ENCODE measurements at regions not wholly inside any gene's neighbourhood (a gene's known extent, or its start where the extent isn't known, plus 50 kb on each side); places are given as distances from the start of the nearest gene placed in this dataset.

DNA sequence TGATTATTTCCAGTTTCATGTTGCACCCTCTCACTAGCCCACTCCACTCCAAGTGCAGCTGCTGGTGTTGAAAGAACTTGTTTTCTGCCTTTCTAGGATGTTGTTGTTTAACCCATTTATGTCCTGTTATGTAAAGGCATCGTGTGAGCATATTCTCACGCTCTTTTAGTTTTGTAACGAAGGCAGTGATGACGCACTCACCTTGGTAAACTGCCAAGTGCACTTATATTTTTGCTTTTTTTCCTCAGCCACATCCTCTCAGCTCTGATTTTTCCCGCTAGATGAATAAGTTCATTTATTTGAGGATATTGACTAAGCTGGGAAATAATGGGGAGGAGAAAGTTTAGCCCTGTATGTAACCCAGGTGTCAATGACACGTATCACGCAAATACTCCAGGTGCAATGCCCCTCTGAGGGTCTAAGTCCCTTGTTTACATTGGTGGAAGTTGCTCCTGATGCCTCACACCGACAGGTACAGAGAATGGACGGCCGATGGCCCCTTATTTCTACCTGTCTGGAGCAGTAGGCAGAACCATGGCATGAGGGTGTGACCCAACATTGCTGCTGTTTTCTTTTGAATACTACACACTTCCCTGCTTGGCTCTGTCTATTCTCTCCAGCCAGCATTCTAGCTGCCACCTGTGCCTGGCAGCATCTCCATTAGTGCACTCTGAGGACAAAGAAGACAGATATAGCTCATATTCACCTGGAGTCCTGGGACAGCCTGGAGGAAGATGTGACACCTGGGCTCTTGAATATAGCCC, 132.7 kb upstream of the SLC24A3 start:
- no peak for DNase-seq

DNA sequence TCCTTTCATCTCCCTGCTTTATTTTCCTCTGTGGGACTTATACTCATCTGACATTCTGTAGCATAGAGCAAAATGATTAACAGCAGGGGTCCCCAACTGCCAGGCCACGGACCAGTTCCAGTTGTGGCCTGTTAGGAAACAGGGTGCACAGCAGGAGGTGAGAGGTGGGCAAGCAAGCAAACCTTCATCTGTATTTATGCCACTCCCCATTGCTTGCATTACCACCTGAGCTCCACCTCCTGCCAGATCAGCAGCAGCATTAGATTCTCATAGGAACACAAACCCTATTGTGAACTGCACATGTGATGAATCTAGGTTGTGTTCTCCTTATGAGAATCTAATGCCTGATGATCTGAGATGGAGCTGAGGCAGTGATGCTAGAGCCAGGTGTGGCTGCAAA, 130.5 kb upstream of the SLC24A3 start:
- no peak for DNase-seq

DNA sequence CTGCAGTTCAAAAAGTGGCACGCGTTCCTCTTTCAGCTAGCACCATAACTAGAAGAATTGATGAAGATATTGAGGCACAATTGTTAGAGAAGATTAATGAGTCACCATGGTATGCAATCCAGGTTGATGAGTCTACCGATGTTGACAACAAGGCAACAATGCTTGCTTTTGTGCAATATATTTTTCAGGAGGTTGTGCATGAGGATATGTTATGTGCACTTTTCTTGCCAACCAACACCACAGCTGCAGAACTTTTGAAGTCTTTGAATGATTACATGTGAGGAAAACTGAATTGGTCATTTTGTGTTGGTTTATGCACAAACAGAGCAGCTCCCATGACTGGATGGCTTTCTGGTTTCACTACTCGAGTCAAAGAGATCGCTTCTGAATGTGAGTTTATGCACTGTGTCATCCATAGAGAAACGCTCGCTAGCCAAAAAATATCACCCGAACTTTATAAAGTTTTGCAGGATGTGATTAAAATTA, 129.3 kb upstream of the SLC24A3 start:
- DNase-seq = no peak

DNA sequence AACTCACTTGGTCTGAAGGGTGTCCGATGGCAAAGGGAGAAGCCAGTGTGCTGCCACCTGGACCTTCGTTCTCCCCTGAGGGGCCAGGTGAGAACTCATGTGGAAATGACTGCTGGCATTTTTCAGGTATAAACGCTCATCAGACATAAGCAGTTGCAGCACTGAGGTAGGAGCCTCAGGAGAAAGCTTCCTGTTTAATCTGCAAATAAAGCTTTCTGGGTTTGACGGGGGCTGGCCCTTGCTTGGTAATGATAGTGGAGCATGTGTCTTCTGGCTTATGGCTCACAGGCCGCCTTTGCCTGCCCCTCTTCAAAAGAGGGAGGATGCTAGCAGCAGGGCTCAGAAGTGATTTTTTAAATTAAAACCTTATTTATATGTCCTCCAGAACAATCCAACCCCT, 122.1 kb upstream of the SLC24A3 start:
- no peak for DNase-seq

DNA sequence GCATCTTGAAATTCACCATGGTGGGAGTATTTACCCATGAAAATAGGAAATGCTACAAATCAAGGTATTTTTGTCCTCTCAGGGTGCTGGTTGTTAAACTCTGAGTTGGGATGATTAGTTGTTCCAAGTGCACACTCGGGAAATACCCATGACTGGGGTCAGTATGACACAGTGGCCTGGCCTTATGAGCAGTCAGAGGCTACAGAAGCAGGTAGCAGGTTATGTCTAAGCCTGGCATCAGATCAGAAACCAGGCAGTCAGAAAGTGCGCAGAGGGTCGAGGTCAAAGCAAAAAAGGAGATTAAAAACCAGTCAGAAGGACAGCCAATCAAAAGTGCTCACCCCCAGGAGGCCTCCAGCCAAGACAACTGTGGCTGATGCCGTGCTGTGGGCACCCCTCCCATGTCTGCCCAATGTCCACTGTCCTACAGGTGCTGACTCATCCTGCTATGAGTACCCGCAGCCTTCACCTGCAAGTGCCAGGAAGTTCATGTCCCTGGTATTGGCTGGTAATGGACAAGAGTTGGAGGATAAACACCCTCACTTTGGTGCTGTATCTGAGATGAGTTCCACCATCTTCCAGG, 117.4 kb upstream of the SLC24A3 start:
- DNase-seq = no peak

DNA sequence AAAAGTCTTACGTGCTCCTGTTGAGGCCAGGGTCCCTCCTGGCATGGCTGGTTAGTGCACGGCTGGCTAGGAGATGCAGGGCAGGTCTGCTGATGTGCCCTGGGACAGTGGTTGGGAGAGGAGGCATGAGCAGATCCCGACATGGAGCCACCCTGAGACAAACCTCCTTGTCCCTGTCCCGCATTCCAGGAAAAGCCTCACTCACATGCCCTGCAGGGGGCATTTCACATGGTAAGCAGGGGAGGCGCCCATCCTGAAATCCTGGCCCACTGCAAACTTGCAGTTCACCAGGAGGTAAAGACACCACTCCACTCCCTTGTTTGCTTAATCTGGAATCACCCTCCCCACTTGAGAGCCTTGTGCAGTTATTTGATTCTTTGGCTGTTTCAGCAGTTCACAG, 116.7 kb upstream of the SLC24A3 start:
- no peak for DNase-seq

DNA sequence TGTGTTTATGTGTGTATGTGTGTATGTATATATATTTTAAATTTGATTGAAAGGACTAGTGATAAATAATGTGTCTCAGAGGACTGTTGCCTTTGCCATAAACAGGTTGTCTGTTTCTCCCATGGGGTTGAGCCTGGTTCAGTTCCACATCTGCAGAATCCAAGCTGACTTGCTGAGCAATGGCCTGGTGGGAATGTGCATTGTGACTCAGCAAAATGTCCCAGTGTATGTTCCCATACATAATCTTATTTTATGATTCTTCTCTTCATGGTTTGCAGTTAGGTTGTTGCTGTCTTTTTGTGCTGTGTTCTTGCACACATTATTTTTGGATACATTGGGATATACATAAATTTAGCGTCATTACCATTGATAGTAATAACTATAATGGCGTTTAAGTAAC, 115.6 kb upstream of the SLC24A3 start:
- DNase-seq = no peak

DNA sequence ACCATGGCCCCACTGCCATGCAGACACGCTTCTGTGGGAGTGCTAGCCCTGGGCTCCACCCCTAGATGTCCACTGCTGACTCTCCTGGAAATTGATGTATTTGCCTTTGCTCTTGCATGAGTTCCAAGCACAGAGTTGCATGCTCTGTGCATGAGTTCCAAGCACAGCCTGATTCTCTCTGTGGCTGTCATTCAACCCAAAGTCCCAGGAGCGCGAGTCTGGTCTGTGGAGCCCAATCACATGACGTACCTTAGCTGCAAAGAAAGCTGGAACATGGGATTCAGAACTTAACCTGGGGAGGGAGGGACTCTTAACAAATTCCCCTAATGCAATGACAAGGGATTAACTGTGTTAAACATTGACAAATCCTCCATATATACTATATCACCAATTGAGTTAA, 114.3 kb upstream of the SLC24A3 start:
- DNase-seq = no peak

DNA sequence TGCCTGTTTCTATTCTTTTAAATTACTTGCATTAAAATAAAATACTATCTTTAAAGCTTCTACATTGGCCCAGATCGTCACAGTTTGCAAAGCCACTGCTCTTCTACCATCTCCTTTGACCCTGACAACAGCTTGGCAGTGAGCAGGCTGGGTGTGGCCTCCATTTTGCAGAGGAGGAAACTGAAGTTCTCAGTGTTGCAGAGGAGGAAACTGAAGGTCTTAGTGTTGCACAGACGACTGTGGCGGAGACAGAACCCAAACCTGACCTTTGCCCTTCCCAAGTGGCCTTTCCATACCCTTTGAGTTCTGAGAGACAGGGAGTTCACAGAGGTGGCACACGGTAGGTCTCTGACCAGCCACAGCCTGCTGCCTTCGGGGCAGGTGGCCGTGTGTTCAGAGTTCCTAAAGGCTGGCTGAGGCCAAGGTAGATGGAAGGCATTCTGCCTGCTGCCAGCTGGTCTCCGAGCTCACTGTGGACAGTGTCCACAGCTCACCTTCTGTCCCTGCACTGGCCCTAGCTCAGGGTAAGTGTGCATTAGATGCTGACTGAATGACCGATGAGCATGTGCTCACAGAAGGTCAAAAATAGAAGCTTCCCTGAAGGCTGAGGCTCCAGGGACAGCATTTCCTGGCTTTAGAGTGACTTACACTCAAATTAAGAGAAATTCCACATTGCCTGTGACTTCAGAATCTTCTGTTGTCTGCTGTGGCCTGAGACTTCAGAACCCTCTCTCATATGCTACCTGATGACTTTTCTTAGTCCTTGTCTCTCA, 113.5 kb upstream of the SLC24A3 start:
- DNase-seq = no peak

DNA sequence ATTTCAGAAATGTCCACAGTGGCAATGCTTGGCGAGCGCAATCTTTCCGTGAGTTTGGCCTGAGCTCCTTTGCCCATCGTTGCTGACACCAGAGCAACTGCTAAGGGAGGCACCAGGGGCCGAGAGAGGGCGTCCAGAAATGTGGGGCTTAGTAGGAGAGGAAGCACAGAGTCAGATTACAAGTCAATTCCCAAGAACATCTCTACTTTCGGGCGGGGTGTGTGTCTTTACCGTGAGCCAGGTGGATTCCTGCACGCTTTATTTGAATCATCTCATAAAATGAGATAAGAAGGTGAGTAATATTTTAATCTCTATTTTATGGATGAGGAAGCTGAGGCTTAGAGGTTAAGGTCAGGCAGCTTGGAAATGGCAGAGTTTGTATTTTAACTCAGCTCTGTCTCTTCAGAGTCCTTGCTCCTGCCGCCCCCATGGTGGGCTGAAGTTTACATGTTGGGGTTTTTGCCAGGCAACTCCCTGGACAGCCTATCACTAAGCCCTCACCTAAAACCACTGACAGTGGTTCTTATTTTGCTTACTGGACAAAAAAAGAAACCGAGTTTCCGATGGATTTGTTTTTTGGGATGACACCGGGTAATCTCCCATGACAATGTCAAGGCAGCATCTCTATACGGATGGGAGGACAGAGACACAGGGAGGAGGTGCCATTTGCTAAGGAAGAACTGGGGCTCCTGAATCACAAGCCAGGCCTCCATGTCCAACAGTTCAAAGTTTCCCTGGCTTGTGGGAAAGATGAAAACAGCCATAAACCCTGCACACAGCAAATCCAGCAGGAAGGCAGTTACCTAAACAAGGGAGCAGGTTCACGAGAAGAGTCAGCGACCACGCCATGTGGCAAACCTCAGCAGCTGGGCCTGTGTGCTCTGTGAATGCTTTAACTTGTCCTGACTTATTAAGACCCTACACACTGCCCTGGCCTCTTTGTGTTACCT, 112.6 kb upstream of the SLC24A3 start:
- no peak for DNase-seq

DNA sequence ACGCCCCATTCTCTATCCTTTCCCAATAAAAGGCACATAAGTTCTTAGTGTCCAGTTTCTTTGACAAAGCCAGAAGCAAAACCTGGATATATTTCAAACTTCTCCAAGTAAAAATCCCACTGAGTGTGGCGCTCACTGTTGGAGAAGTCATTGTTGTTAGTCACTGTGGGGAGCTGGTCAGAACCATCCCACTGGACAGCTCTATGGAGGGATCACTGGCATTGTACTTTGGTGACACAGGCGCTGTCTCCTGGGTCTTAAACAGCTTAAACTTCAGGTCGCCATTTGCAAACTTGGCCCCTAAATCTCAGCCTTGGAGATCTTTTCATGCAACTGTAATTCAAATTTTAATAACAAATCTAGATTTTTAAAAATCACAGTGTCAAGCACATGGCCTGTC, 111.5 kb upstream of the SLC24A3 start:
- no peak for DNase-seq

DNA sequence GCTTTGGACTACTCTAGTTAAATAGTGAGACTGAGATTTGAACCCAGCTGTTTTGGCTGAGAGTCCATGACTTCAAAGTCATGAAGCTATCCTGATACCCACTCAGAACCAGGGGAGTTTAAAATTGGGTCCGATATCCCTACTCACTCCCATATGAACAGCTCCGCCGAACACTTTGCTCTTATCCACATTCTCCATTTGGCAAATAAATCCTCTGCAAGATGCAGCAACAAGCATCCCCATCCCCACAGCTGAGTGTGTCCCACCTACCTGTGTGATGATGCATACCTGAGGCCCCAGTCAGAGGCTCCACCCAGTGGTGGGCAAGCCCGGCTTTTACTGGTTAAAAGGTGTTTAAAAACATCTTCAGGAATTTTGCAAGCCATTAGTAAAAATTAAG, 108.3 kb upstream of the SLC24A3 start:
- DNase-seq = no peak

DNA sequence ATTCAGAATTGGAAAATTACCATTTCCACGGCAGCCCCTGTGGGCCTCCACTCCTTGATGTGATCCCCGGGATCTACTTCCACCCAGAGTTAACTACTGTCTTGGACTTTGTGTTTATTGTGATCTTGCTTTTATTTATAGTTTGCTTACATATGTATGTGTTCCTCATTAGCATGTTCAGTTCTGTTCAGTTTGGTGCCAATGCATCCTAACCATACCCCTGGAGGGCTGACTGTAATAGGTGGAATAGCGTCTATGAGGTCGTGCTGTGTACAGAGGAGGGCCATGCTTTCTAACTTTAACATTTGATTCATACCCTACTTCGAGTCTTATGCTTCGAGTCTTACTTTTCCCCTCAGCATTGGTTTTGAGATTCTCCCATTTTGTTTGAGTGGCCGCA, 104.3 kb upstream of the SLC24A3 start:
- no peak for DNase-seq

DNA sequence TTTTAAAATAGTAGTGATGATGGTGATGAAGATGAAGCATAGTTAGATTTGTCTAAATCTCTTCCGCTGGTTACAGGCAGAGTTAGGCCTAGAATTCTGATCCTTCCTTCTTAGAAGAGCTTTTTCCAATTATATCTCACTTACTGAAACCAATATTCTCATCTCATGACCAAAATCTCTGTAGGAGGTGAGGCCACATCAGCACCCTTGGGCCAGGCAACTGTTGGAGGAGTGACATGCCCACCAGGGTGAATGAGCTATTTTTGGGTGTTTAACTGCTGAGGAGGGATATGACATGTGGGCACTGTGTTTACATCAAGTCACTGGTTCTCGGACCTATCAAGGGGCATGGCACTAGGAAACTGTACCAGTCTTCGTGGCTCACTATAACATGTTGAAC, 102.2 kb upstream of the SLC24A3 start:
- no peak for DNase-seq

DNA sequence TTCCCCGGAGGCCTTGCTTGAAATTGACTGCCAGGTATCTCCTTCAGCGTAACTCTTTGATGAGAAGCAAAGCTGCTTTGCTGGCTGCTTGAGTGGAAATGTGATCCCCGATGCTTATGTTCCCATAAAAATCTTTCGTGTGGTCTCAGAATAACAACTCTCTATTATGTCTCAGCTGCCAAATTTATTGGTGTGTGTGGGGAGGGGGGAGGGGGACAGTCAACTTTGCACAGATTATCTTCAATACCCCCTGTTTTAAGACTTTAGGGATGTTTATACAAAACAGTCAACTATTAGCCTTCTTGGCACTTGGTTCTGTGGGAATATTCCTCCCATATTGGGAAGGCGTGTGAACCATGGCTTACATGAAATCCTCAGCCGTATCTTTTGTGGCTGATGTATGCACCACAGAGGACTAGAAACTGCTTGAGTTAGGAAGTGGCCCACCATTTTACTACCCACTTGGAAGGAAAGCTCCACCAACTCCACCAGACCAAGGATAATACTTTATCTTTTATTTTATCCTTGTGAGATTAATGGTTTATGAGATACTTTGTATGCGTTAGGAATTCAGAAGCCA, 101.5 kb upstream of the SLC24A3 start:
- no peak for DNase-seq

DNA sequence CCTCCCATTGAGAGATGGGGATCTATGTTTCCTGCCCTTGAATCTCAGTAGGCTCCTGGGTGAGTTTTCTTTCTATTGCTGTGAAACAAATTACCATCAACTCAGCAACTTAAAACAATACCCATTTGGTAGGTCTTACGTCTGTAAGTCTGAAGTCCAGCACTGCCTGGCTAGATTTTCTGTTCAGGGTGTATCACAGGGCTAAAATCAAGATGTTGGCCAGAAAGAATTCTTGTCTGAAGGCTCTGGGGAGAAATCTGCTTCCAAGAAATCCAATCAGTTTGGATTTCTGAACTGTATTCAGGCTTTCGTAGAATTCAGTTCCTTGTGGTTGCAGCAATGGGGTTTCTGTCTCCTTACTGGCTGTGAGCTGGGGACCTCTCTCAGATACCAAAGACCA, 99.6 kb upstream of the SLC24A3 start:
- DNase-seq = no peak

DNA sequence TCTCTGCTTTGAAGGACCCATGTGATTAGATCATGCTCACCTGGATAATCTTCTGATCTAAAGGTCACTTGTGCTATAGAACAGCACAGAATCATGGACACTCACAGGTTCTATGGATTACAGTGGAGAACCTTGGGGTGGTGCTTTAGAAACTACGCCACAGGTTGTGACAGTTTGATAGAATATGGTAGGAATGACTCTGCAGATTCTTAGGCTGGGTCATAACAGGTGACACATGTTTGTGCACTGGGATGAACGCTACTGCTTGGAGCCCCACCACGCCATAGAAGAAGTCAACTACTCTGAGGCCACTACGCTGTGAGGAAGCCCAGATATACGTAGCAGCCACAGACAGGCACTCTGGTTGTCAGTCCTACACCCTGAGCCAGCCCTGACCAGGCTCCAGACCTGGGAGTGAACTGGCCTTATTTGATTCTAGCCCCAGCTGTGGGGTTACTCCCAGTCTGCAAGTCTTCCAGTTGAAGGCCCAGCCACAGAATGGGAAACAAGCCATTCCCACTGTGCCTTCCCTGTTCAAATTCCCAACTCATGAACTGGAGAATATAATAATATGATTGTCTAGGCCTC, 99.0 kb upstream of the SLC24A3 start:
- DNase-seq = no peak

DNA sequence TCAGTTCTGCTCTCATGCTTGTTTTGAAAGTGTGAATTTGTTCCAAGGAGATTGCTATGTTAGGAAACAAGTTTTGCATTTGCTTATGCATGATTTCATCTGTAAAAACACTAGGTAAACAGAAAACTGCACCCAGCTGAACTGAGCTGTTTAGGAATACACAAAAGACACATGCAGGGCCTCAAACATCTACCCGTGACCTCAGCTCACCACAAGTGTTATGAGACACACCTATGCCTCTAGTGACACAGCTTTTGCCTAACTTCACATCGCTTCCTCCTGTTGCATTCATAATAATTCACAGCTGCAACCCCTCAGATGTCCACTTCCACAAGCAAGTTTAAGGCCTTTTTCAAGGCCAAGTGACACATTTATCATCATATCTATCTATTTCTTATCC, 98.0 kb upstream of the SLC24A3 start:
- no peak for DNase-seq

DNA sequence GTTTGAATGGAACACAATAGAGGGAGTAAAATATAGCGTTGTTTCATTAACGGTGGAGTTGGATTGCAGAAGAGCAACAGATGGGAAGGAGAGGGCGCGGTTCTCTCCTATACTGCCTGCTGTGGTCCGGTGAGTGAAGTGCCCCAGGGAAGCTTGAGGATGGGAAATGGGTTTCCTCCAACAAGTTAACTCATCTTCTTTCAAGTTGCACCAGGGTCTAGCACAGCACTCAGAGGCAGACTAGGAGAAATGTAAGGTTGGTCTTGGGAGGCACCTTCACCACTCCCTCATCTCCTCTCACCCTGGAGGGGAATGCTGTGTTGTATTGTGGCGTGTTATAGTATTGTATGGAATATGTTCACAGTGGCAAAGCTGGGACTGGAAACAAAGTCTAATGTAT, 96.9 kb upstream of the SLC24A3 start:
- no peak for DNase-seq

DNA sequence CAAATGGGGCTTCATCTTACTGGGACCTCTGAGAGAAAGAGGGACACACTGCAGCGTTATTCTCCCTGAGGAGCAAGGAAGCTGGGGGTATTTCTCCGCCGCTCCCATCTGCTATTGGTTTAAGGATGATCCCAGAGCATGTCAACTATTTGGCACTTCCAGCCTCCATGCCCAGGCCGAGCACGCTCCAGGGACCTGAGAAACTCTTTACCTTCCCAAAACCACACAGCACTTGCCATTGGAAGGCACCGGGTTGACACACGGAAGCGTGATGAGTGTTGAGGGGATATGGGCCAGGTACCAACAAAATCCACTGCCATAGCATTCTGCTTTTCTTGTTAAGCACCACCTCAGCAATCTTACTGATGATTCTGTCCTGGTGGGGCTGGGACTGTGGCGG, 92.4 kb upstream of the SLC24A3 start:
- DNase-seq = no peak

DNA sequence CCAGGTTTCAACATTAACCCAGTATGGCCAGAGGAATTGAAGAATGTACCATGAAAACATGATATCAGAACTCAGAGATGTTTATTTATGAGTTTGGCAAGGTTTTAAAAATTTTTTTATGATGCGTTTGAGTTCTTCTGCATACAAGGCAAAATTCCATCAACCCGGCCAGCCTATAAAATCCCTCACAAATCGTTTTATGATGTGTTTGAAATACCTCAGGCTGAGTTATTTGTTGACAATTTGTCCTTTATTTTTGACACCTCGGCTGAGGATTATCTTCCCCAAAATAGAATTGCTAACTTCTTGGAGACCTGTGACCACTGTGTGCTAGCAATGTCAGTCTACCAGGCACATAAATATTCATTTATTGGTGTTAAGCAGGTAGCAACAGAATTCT, 91.9 kb upstream of the SLC24A3 start:
- DNase-seq = no peak

DNA sequence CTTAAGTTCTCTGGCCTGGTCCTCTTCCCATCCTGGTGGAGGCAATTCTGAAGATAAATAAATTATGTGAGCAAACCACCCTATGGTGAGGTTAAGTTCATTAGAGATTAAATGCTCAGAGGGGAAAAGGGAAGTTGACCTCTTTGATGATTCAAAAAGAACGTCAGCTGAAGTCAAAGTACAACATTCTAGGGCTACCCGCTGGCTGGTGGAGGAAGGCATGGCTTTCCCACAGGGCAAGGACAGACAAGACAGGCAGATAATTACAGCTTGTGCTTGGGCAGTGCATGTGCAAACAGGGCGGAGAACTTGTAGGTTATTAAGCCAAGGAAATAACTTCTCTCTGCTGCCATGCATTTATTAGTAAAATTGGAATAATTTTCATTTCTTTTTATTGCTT, 91.0 kb upstream of the SLC24A3 start:
- DNase-seq = no peak
